ENCODE measurements at regions not wholly inside any gene's neighbourhood (a gene's known extent, or its start where the extent isn't known, plus 50 kb on each side); places are given as distances from the start of the nearest gene placed in this dataset.

DNA sequence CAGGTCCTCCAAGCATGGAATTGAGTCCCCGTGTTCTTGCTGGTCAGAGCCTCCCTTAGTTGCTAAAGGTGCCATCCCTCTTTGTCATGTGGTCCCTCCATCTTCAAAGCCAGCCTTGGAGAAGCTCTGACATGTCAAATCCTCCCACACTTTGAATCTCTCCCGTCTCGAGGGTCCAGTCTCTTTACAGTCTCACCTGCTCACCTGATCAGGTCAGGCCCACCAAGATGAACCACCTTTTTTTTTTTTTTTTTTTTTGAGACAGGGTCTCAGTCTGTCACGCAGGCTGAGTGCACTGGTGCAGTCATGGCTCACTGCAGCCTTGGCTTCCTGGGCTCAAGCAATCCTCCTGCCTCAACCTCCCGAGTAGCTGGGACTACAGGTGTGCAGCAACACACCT lies 100.3 kb upstream of the PRR5 start:
- TF ChIP-seq, protein P1, sequence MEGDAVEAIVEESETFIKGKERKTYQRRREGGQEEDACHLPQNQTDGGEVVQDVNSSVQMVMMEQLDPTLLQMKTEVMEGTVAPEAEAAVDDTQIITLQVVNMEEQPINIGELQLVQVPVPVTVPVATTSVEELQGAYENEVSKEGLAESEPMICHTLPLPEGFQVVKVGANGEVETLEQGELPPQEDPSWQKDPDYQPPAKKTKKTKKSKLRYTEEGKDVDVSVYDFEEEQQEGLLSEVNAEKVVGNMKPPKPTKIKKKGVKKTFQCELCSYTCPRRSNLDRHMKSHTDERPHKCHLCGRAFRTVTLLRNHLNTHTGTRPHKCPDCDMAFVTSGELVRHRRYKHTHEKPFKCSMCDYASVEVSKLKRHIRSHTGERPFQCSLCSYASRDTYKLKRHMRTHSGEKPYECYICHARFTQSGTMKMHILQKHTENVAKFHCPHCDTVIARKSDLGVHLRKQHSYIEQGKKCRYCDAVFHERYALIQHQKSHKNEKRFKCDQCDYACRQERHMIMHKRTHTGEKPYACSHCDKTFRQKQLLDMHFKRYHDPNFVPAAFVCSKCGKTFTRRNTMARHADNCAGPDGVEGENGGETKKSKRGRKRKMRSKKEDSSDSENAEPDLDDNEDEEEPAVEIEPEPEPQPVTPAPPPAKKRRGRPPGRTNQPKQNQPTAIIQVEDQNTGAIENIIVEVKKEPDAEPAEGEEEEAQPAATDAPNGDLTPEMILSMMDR (IDR thresholded peaks at IDR 0.05) = no peak
- TF ChIP-seq POLR2A (IDR thresholded peaks at IDR 0.05) = no peak

Measured in Peyer's patch (tissue), 4 donors.